Sigmoid colon (tissue), 4 donors: ENCODE measurements at regions not wholly inside any gene's neighbourhood (a gene's known extent, or its start where the extent isn't known, plus 50 kb on each side); places are given as distances from the start of the nearest gene placed in this dataset.

Experiments
- CTCF ChIP-seq, 4 experiments: fragments of 450-650 bp in 3 of 4; fragments of 200-600 bp in 1 of 4; IDR thresholded peaks; one replicate each; pipeline ENCODE4 v1.5.1; 2016 to 2019; ENCODE audit warnings: antibody characterized with exemption in 4 of 4, mild to moderate bottlenecking in 3 of 4, moderate library complexity in 2 of 4
- EP300 ChIP-seq, 4 donors: sonication (generic); formaldehyde crosslinking; IDR thresholded peaks; one replicate each; pipeline ENCODE4 v1.6.1; 2017; ENCODE audit warnings: antibody characterized with exemption in 4 of 4
- POLR2A ChIP-seq, 2 donors: fragments of 450-650 bp; IDR thresholded peaks; one replicate each; pipeline ENCODE4 v1.6.1; 2016; ENCODE audit warnings: antibody characterized with exemption in 2 of 2, mild to moderate bottlenecking in 2 of 2, moderate library complexity in 2 of 2
- POLR2AphosphoS5 ChIP-seq, 4 donors: sonication (generic); formaldehyde crosslinking; IDR thresholded peaks; one replicate each; pipeline ENCODE4 v1.6.1; 2017; ENCODE audit warnings: antibody characterized with exemption in 4 of 4

DNA sequence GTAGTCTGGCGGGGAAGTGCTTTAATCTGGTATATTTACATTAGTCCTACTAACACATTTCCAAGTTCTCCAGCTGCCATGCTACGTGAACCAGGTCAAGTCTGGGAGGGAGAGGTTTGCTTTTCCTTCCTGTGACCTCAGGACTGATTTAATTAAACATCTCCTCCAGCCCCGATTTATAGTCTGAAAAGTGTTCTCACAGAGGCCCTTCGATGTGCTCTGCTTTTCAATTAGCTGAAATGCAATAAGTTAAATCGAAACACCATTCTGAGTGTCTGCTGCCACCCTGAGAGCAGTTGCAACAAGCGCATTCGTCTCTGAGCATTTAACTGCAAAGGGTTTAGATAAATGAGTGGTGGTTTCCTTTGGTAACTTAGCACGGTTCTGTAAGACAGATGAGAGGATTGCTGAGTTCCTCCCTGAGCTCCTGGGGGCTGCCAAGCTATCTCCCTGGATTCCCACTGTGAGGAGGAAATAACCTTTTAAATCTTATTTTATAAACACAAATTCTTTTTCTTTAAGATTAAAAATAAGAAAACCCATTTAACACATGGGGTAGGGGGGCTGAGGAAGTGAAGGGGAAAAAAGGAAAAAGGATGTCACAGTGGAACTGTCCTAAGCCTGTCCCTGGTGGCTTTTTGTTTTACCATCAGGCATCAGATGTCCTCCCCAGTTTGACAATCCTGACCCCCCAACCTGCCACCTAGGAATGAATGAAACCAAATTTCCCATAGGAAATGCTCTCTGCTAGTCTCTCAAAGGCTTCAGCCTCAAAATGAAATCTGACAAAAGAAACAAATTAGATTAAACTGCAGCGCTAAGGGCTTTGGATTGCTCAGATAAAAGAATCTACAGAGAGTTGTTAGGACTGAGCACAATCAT is 56.5 kb upstream of the CREB1 start:
- peak; percentile 21 to 53 (median 42) for TF ChIP-seq CTCF (IDR thresholded peaks at IDR 0.05)
- no peak for TF ChIP-seq POLR2A (IDR thresholded peaks at IDR 0.05)
- no peak for TF ChIP-seq POLR2AphosphoS5 (IDR thresholded peaks at IDR 0.05)
- peak in 1 of 4 donors; percentile 17 for TF ChIP-seq EP300 (IDR thresholded peaks at IDR 0.05)
